ENCODE measurements at regions not wholly inside any gene's neighbourhood (a gene's known extent, or its start where the extent isn't known, plus 50 kb on each side); places are given as distances from the start of the nearest gene placed in this dataset.

- Histone ChIP-seq H4K20me1 (replicated peaks in 1 of 2; ENCODE audit: control insufficient read depth in 1 of 2, insufficient read depth in 2 of 2, low read length in 2 of 2) (no peaks in the 10 kb centered on the region), H3K9ac (replicated peaks in 1 of 4; ENCODE audit: extremely low read depth in 1 of 4, low read depth in 3 of 4, low read length in 3 of 4) (no peak overlapping the region), H2BK120ac (replicated peaks; ENCODE audit: low read depth, low read length) (no peak overlapping the region), H2BK20ac (ENCODE audit: low read length) (no peak overlapping the region), H3K18ac (ENCODE audit: extremely low read depth, low read length) (no peak overlapping the region), H3K23ac (ENCODE audit: insufficient read length) (no peak overlapping the region), H2BK5ac (ENCODE audit: low read depth, low read length) (no peak overlapping the region), H3K56ac (replicated peaks; ENCODE audit: insufficient read length, low read depth, low read length) (no peak overlapping the region), H3K79me1 (ENCODE audit: low read depth, low read length) (no peaks in the 10 kb centered on the region), H3K79me2 (ENCODE audit: control insufficient read depth in 1 of 2, insufficient read depth in 2 of 2, low read length in 2 of 2) (no peaks in the 10 kb centered on the region), H3K4me2 (ENCODE audit: insufficient read depth in 1 of 2, low read depth in 2 of 2, low read length in 2 of 2) (no peak overlapping the region), H3K14ac (ENCODE audit: insufficient read length) (no peak overlapping the region), H3K4ac (replicated peaks; ENCODE audit: insufficient read length, low read depth, low read length) (no peak overlapping the region), H3K4me3 (ENCODE audit: extremely low read depth in 1 of 4, insufficient read depth in 2 of 4, low read depth in 3 of 4, low read length in 4 of 4) (no peak overlapping the region), H2AK5ac (ENCODE audit: low read depth, low read length) (no peak overlapping the region), H4K5ac (ENCODE audit: insufficient read length, low read depth, low read length) (no peak overlapping the region), H3K27me3 (replicated peaks in 1 of 4; ENCODE audit: control insufficient read depth in 3 of 4, extremely low read depth in 1 of 4, insufficient read depth in 3 of 4, low read length in 3 of 4) (no peaks in the 10 kb centered on the region), H4K8ac (ENCODE audit: extremely low read depth, insufficient read depth, low read length) (no peak overlapping the region), H3K9me3 (ENCODE audit: insufficient read depth in 2 of 2, low read depth in 1 of 2, low read length in 1 of 2) (peaks cover 0 to 3% of the 10 kb centered on the region in 2 experiments; a peak in 2 of 4 replicates), H3K27ac (ENCODE audit: low read depth, low read length) (no peak overlapping the region), H4K91ac (replicated peaks; ENCODE audit: insufficient read length, low read length) (no peak overlapping the region), H2BK12ac (ENCODE audit: low read depth, low read length) (no peak overlapping the region), H3K4me1 (replicated peaks in 1 of 4; ENCODE audit: control insufficient read depth in 3 of 4, insufficient read depth in 4 of 4, low read length in 3 of 4) (no peaks in the 10 kb centered on the region), H2AFZ (ENCODE audit: low read length) (no peak overlapping the region), H2BK15ac (ENCODE audit: low read length) (no peak overlapping the region), H3K36me3 (ENCODE audit: control insufficient read depth in 2 of 4, insufficient read depth in 4 of 4, low read length in 3 of 4) (no peaks in the 10 kb centered on the region), H3K23me2 (ENCODE audit: low read depth, low read length) (no peaks in the 10 kb centered on the region)
- ChIA-PET CTCF (ENCODE audit: partially characterized antibody) (no interaction called here), POLR2A (ENCODE audit: partially characterized antibody) (no interaction called here)
- DNase-seq (ENCODE audit: low read depth in 1 of 2, low spot score in 2 of 2) (no peak), FAIRE-seq (no peak)
- 89% methylated on average over 4 of the region's 4 CpGs; no CpG with 5 or more reads in 1 of the 2 experiments for WGBS, 2 experiments (ENCODE audit: extremely low coverage in 1 of 2, insufficient coverage in 1 of 2, insufficient read length in 1 of 2, insufficient replicate concordance in 2 of 2, low coverage in 1 of 2, low lambda C conversion rate in 2 of 2, missing lambda C conversion rate in 1 of 2)
- TF ChIP-seq NRF1 (IDR thresholded peaks at IDR 0.05; ENCODE audit: low read depth, low read length) (no peak), E2F6 (IDR thresholded peaks at IDR 0.05) (no peak), RNF2 (IDR thresholded peaks at IDR 0.05; ENCODE audit: borderline replicate concordance, low read depth, low read length, missing control alignments, poor library complexity, severe bottlenecking) (no peak), TAF1 (IDR thresholded peaks at IDR 0.05; ENCODE audit: low read depth, low read length) (no peak), MAFK (IDR thresholded peaks at IDR 0.05; ENCODE audit: low read depth, low read length) (no peak), TCF12 (IDR thresholded peaks at IDR 0.05; ENCODE audit: low read depth, low read length) (no peak), JUND (IDR thresholded peaks at IDR 0.05; ENCODE audit: low read length) (no peak), CHD2 (IDR thresholded peaks at IDR 0.05; ENCODE audit: low read length) (no peak), SIN3A (conservative IDR thresholded peaks at IDR 0.05 in 1 of 2, IDR thresholded peaks at IDR 0.05 in 1 of 2; ENCODE audit: low read depth in 1 of 2, low read length in 2 of 2) (no peak)
Observed at GRCh38 chr15:56792211-56792610, 58.9 kb upstream of the ZNF280D start.
